ENCODE measurements at regions not wholly inside any gene's neighbourhood (a gene's known extent, or its start where the extent isn't known, plus 50 kb on each side); places are given as distances from the start of the nearest gene placed in this dataset.

- Histone ChIP-seq H3K9ac (ENCODE audit: extremely low read depth, low read length, poor library complexity, severe bottlenecking) (no peak overlapping the region), H3K27ac (ENCODE audit: low read depth, low read length) (no peak overlapping the region), H3K4me3 (ENCODE audit: low read length) (no peak overlapping the region), H3K9me3 (ENCODE audit: control insufficient read depth, low read length) (no peaks in the 10 kb centered on the region), H3K27me3 (ENCODE audit: control insufficient read depth, insufficient read depth, low read length, poor library complexity, severe bottlenecking) (no peaks in the 10 kb centered on the region), H3K36me3 (ENCODE audit: control insufficient read depth, insufficient read depth, low read length) (no peaks in the 10 kb centered on the region), H3K4me1 (ENCODE audit: control insufficient read depth, insufficient read depth, low read length) (no peaks in the 10 kb centered on the region)
- TF ChIP-seq CTCF (conservative IDR thresholded peaks at IDR 0.05) = no peak
- DNase-seq = no peak
- peaks cover 4% of the 10 kb centered on the region for H3K27me3 Mint-ChIP-seq (ENCODE audit: insufficient read depth)
- no peak overlapping the region for H3K4me3 Mint-ChIP-seq
- peaks cover 14% of the 10 kb centered on the region for H3K4me1 Mint-ChIP-seq
- H3K9me3 Mint-ChIP-seq = no peaks in the 10 kb centered on the region
- H3K36me3 Mint-ChIP-seq (ENCODE audit: low read depth) = no peaks in the 10 kb centered on the region
- H3K27ac Mint-ChIP-seq = no peak overlapping the region
- WGBS, 2 experiments (ENCODE audit: insufficient coverage in 1 of 2, insufficient read length in 1 of 2) = 80 to 88% methylated on average over 1 of the region's 1 CpG
Measured at GRCh38 chr11:80086496-80087055, 645.7 kb upstream of the TENM4 start.

DNA sequence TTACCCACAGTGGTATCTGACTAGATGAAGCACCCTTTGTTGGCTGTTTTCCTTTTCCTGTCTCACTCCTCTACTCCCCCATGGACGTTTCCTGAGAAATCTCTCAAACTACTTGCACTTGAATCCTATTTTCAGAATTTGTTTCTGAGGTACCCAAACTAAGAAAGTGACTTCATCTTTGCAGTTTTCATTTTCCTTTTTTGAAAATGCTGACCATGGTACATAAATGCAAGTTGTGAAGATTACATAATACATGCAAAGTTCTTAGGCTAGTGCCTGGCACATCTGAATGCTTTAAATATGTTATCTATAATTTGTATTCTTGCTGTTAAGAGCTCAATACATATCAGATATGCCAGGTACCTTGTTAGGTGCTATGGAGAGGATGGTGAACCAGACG, 644.7 kb upstream of the TENM4 start:
- peaks cover 4% of the 10 kb centered on the region for H3K27me3 Mint-ChIP-seq (ENCODE audit: insufficient read depth)
- Histone ChIP-seq H3K4me1 (ENCODE audit: control insufficient read depth, insufficient read depth, low read length) (no peaks in the 10 kb centered on the region), H3K9me3 (ENCODE audit: control insufficient read depth, low read length) (no peaks in the 10 kb centered on the region), H3K4me3 (ENCODE audit: low read length) (no peak overlapping the region), H3K9ac (ENCODE audit: extremely low read depth, low read length, poor library complexity, severe bottlenecking) (no peak overlapping the region), H3K27me3 (ENCODE audit: control insufficient read depth, insufficient read depth, low read length, poor library complexity, severe bottlenecking) (no peaks in the 10 kb centered on the region), H3K36me3 (ENCODE audit: control insufficient read depth, insufficient read depth, low read length) (no peaks in the 10 kb centered on the region), H3K27ac (ENCODE audit: low read depth, low read length) (no peak overlapping the region)
- H3K36me3 Mint-ChIP-seq (ENCODE audit: low read depth) = no peaks in the 10 kb centered on the region
- no peak for TF ChIP-seq CTCF (conservative IDR thresholded peaks at IDR 0.05)
- H3K4me3 Mint-ChIP-seq = no peak overlapping the region
- WGBS, 2 experiments (ENCODE audit: insufficient coverage in 1 of 2, insufficient read length in 1 of 2) = 85 to 86% methylated on average over 1 to 2 of the region's 2 CpGs
- DNase-seq = no peak
- H3K4me1 Mint-ChIP-seq = peaks cover 18% of the 10 kb centered on the region
- no peaks in the 10 kb centered on the region for H3K9me3 Mint-ChIP-seq
- no peak overlapping the region for H3K27ac Mint-ChIP-seq

- 94% methylated on average over 2 to 3 of the region's 3 CpGs for whole genome bisulfite sequencing, 2 experiments (ENCODE audit: insufficient coverage in 1 of 2, insufficient read length in 1 of 2)
- H3K4me3 ChIP-seq (ENCODE audit: low read length) = no peak overlapping the region
- Mint-ChIP-seq H3K4me3 (no peak overlapping the region), H3K27ac (no peak overlapping the region), H3K27me3 (ENCODE audit: insufficient read depth) (peaks cover 4% of the 10 kb centered on the region), H3K36me3 (ENCODE audit: low read depth) (no peaks in the 10 kb centered on the region), H3K9me3 (peaks cover 3% of the 10 kb centered on the region), H3K4me1 (peaks cover 18% of the 10 kb centered on the region)
- no peak overlapping the region for H3K27ac ChIP-seq (ENCODE audit: low read depth, low read length)
- H3K36me3 ChIP-seq (ENCODE audit: control insufficient read depth, insufficient read depth, low read length) = no peaks in the 10 kb centered on the region
- H3K9me3 ChIP-seq (ENCODE audit: control insufficient read depth, low read length) = peaks cover 8% of the 10 kb centered on the region
- H3K27me3 ChIP-seq (ENCODE audit: control insufficient read depth, insufficient read depth, low read length, poor library complexity, severe bottlenecking) = no peaks in the 10 kb centered on the region
- DNase-seq = no peak
- no peak overlapping the region for H3K9ac ChIP-seq (ENCODE audit: extremely low read depth, low read length, poor library complexity, severe bottlenecking)
- TF ChIP-seq CTCF (conservative IDR thresholded peaks at IDR 0.05) = no peak
- H3K4me1 ChIP-seq (ENCODE audit: control insufficient read depth, insufficient read depth, low read length) = no peaks in the 10 kb centered on the region
Measured at GRCh38 chr11:80084608-80085007, 643.8 kb upstream of the TENM4 start.

Measured in endodermal cell (in vitro differentiated cells).